ENCODE measurements at regions not wholly inside any gene's neighbourhood (a gene's known extent, or its start where the extent isn't known, plus 50 kb on each side); places are given as distances from the start of the nearest gene placed in this dataset.

DNA sequence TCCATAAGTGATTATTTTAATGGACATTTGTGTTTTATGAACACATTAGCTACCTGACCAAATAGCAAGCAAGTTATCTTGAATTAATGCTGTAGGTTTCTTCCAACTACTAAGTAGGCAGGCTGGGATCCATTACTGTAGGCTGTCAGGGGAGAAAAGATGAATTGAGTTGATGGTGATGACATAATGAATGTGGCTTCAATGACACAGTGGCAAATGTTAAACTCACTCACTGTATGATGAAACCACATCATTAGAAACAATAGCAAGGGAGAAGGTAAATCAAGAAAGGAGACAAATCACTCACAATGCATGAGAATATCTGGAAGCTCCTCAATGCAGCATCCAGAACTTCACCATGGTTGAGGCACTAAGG, 529.7 kb upstream of the CITED2 start:
- Histone ChIP-seq H3F3A (ENCODE audit: insufficient read depth, low read length) (peaks cover 18% of the 10 kb centered on the region), H3K9me3 (replicated peaks; ENCODE audit: insufficient read depth, low read length) (no peaks in the 10 kb centered on the region; the same call in 1 of the 2 replicates), H4K20me1 (ENCODE audit: insufficient read depth, low read length) (no peaks in the 10 kb centered on the region), H3K36me3 (replicated peaks; ENCODE audit: insufficient read depth, low read length) (no peaks in the 10 kb centered on the region), H3K4me2 (ENCODE audit: low read depth, low read length) (peak overlapping the region; percentile 58), H3K9ac (ENCODE audit: low read length) (no peak overlapping the region), H3K4me3 (ENCODE audit: low read length) (no peak overlapping the region), H3K27ac (ENCODE audit: low read length) (peak overlapping the region; percentile 90; the same call in 1 of the 2 replicates), H3K79me2 (ENCODE audit: low read length) (no peaks in the 10 kb centered on the region), H3K4me1 (ENCODE audit: low read length) (peaks cover 32% of the 10 kb centered on the region), H3K9me2 (replicated peaks; ENCODE audit: insufficient read depth, low read length) (no peaks in the 10 kb centered on the region), H3K27me3 (replicated peaks; ENCODE audit: insufficient read depth, low read length) (no peaks in the 10 kb centered on the region), H2AFZ (ENCODE audit: low read length) (peak overlapping the region; percentile 4; the same call in 1 of the 2 replicates)
- TF ChIP-seq, protein P1, sequence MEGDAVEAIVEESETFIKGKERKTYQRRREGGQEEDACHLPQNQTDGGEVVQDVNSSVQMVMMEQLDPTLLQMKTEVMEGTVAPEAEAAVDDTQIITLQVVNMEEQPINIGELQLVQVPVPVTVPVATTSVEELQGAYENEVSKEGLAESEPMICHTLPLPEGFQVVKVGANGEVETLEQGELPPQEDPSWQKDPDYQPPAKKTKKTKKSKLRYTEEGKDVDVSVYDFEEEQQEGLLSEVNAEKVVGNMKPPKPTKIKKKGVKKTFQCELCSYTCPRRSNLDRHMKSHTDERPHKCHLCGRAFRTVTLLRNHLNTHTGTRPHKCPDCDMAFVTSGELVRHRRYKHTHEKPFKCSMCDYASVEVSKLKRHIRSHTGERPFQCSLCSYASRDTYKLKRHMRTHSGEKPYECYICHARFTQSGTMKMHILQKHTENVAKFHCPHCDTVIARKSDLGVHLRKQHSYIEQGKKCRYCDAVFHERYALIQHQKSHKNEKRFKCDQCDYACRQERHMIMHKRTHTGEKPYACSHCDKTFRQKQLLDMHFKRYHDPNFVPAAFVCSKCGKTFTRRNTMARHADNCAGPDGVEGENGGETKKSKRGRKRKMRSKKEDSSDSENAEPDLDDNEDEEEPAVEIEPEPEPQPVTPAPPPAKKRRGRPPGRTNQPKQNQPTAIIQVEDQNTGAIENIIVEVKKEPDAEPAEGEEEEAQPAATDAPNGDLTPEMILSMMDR (IDR thresholded peaks at IDR 0.05; ENCODE audit: low read length): no peak
- TF ChIP-seq EZH2 (optimal IDR thresholded peaks at IDR 0.05; ENCODE audit: low read depth, low read length) (no peak), EZH2phosphoT487 (IDR thresholded peaks at IDR 0.05; ENCODE audit: low read length) (no peak)
- peak; percentile 7 for DNase-seq

DNA sequence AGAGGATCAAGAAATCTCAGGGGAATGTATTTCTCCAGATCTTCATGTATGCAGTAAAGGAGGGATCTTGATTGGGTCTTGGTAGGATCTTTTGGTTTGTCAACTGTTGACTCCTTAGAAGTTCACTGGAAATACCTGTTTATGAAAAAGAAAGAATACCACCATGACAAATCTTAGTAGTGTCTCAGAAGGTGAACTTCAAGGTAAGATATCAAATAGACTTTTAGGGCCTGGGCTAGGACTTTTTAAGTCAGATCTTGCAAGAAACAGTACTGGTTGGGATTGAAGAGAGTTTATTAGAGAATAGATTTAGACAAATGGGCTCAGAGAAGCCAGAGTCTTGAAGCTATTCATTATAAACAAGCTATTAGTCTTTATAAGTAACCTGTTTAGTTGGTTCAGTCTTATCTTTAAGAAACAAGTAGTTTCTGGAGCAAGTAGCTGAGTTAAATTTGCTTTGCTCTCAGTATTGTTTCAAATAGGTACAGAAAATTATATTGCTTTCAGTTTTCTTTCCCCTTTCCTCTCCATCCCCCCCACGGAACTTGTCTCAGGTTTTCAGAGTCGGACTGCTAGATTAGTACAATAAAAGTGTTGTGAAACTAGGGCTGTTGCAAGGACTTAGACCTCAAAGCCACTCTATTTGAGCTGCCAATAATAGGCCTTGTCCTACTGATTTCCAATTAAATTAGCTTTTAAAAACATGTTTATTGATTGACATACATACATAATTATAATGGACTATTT, 529.1 kb upstream of the CITED2 start:
- Histone ChIP-seq H3K27ac (ENCODE audit: low read length) (peak overlapping the region; percentile 90), H3K9me3 (replicated peaks; ENCODE audit: insufficient read depth, low read length) (no peaks in the 10 kb centered on the region; the same call in 1 of the 2 replicates), H3K9ac (ENCODE audit: low read length) (peak overlapping the region; percentile 37; the same call in 1 of the 2 replicates), H4K20me1 (ENCODE audit: insufficient read depth, low read length) (no peaks in the 10 kb centered on the region), H3K4me2 (ENCODE audit: low read depth, low read length) (peak overlapping the region; percentile 68), H3K27me3 (replicated peaks; ENCODE audit: insufficient read depth, low read length) (no peaks in the 10 kb centered on the region), H3K4me3 (ENCODE audit: low read length) (peak overlapping the region; percentile 30), H3K36me3 (replicated peaks; ENCODE audit: insufficient read depth, low read length) (no peaks in the 10 kb centered on the region), H3K79me2 (ENCODE audit: low read length) (no peaks in the 10 kb centered on the region), H3K4me1 (ENCODE audit: low read length) (peaks cover 32% of the 10 kb centered on the region), H3F3A (ENCODE audit: insufficient read depth, low read length) (peaks cover 18% of the 10 kb centered on the region), H3K9me2 (replicated peaks; ENCODE audit: insufficient read depth, low read length) (no peaks in the 10 kb centered on the region), H2AFZ (ENCODE audit: low read length) (peak overlapping the region; percentile 87)
- DNase-seq: peak; percentile 92
- TF ChIP-seq EZH2phosphoT487 (IDR thresholded peaks at IDR 0.05; ENCODE audit: low read length) (no peak), EZH2 (optimal IDR thresholded peaks at IDR 0.05; ENCODE audit: low read depth, low read length) (no peak)
- TF ChIP-seq, protein P1 (IDR thresholded peaks at IDR 0.05; ENCODE audit: low read length): no peak

DNA sequence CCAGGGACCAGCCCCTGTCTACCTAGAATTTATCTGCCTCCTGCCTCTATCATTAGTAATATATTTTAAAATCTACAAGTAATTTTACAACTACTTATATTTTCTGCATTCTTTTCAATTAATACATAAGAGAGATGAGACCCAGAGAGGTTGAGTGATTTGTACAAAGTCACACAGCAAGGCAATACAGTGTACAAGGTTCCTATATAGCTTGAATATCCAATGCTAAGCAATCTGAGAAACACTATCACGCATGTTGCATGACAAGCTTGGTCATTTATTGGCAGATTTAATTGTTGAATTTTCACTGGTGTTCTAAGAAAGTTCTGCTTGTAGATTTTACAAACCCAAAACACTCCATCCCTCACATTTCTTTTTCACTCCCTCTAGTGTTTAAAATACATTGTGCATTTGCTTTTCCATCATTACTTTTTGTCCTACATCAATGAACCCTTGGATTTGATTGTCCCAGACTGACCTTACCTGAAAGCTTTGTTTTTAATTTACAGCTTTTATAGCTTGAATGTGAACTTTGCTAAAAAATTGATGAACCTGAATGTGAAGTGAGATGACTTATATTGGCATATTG, 520.9 kb upstream of the CITED2 start:
- Histone ChIP-seq H4K20me1 (ENCODE audit: insufficient read depth, low read length) (no peaks in the 10 kb centered on the region), H3F3A (ENCODE audit: insufficient read depth, low read length) (no peaks in the 10 kb centered on the region), H3K4me2 (ENCODE audit: low read depth, low read length) (no peak overlapping the region), H3K4me1 (ENCODE audit: low read length) (no peaks in the 10 kb centered on the region), H3K9me3 (replicated peaks; ENCODE audit: insufficient read depth, low read length) (no peaks in the 10 kb centered on the region; the same call in 1 of the 2 replicates), H3K36me3 (replicated peaks; ENCODE audit: insufficient read depth, low read length) (no peaks in the 10 kb centered on the region), H3K4me3 (ENCODE audit: low read length) (no peak overlapping the region), H3K27ac (ENCODE audit: low read length) (no peak overlapping the region), H3K79me2 (ENCODE audit: low read length) (no peaks in the 10 kb centered on the region), H3K27me3 (replicated peaks; ENCODE audit: insufficient read depth, low read length) (no peaks in the 10 kb centered on the region), H3K9me2 (replicated peaks; ENCODE audit: insufficient read depth, low read length) (no peaks in the 10 kb centered on the region), H3K9ac (ENCODE audit: low read length) (no peak overlapping the region), H2AFZ (ENCODE audit: low read length) (no peak overlapping the region)
- DNase-seq: no peak
- TF ChIP-seq EZH2 (optimal IDR thresholded peaks at IDR 0.05; ENCODE audit: low read depth, low read length) (no peak), EZH2phosphoT487 (IDR thresholded peaks at IDR 0.05; ENCODE audit: low read length) (no peak)
- TF ChIP-seq, protein P1 (IDR thresholded peaks at IDR 0.05; ENCODE audit: low read length): peak; percentile 31
